ENCODE measurements at regions not wholly inside any gene's neighbourhood (a gene's known extent, or its start where the extent isn't known, plus 50 kb on each side); places are given as distances from the start of the nearest gene placed in this dataset.
A peak's percentile ranks its signal among the peaks of the same experiment; 100 is the strongest.

DNA sequence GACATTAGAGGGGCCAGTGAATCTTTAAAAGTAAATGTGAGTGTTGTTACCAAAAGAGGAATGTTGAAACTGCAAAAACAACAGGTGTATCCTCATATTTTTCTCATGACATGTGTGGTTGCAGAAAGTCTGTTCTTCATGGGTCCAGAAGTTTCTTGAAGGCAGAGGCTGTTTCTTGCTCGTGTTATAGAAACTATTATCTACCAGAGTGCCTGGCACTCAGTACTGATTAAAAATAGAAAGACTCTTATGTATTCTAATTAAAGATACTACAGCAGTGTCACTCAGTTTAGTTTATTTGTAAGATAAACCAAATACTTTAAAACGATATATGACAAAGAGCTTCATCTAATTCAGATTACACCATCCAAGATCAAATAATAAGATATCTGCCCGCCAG, 1864.2 kb upstream of the WWC1 start:
- DNase-seq (ENCODE audit: low read depth in 4 of 4, low spot score in 3 of 4) = no peak

DNA sequence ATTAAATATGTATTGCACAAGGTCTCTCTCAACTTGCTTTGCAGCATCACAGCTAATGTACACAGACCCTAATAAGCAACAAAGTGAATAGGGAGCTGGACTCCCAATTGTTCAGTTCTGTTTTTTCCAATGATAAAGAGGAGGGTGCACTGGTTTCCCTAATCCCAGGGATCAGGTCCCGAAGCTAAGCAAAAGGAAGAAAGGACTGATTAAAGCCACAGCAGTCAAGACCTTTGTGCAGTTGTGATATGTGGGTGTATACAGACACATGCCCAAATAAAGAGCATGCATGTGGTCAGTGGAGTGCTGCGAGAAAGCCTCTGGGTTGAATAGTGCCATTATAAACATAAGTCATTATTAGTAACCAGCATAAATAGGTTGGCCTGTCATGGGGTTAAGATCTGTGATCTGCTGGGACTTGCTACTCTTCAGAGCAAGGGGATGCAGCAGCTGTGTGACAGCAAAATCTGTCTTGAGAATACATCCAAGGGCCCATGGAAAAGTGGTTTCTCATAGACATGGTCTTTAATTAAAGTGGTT, 1863.1 kb upstream of the WWC1 start:
- DNase-seq (ENCODE audit: low read depth in 4 of 4, low spot score in 3 of 4) = no peak

DNA sequence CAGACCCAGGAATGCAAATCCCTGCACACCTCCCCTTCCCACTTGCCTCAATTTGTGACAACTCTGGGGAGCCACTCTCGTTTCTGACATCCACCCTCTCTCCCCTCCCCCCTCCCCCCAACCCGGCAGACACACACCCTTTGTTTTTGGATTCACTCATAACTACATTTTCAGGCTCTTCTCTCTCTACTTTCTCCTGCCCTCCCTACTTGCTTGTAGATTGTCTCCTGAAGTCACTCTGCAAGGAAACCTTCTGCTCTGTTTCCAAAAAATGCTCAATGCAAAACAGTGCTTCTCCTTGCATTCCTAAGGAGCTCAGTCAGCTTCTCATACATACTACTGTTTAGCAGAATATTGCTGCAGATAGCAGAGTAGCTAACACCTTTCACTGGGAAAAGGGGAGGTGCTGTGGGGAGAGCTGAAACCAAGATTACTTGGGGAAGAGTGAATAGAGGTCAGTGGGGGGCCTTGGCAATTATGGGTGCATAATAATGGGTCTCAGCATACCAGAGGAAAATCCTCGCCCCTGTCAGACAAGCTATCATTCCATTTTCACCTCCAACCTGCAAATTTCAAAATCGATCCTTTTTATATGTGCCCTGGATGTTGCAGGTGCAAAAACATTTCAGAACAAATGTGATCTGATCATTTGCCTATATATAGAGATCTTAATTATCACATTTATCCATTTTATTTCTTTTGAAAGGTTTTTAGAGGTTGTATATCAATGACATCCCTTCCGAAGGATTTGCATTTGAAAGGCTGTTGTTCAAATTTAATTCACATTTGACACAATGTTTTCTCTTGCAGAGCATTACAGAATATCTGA, 1860.7 kb upstream of the WWC1 start:
- DNase-seq (ENCODE audit: low read depth in 4 of 4, low spot score in 3 of 4) = no peak

DNA sequence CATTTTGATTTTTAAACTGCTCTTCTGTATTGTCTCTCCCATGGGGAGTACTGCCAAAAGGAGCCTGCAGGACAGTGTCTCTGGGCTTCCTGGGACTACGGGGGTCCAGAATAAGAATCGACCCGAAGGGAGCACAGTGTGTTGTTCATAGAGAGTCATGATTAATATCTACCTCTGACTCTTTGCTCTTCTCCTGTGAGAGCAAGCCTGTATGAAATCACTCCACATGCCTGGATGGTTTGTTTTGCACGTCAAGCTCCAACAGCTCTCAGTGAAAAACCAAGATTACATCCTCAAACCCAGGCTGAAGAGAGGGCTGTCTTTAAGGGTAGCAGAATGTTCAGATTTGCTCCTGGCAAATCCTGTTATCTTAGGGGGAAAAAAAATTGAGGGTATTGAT, 1860.0 kb upstream of the WWC1 start:
- DNase-seq (ENCODE audit: low read depth in 4 of 4, low spot score in 3 of 4) = no peak

DNA sequence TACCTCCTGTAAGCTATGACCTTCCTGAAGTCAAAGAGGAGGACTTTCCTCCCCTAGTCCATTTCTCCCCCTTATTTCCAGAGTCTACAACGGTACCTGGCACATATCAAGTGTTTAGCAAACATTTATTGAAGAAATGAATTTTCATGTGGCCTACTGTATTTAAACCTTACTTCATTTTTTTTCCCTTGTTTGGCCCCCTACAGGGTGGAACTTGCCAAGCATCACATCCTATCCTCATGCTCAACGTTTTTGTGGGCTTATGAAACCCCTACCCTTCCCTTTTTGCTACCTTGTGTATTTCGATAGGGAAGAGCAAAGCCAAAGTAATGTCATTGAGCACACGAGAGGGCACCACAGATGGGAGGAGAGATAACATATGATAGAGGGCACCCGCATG, 1857.8 kb upstream of the WWC1 start:
- no peak for DNase-seq (ENCODE audit: low read depth in 4 of 4, low spot score in 3 of 4)

DNA sequence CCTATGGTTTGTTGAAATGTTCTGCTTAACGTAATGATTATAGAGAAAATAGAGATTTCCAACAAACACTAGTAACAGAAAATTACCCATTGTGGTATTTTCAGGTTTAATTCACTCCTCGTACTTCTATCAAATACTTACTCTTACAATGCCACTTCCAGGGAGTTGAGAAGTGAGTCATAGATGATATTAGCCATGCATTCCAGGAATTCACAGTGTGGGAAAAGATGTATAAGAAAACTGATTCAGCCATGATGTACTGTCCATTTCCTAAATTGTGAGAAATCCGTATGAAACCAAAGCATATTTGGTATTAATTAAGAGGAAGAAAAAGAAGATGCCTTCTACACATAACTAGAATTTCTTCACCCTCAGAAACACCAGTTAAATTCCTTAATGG, 1854.6 kb upstream of the WWC1 start:
- no peak for DNase-seq (ENCODE audit: low read depth in 4 of 4, low spot score in 3 of 4)

DNA sequence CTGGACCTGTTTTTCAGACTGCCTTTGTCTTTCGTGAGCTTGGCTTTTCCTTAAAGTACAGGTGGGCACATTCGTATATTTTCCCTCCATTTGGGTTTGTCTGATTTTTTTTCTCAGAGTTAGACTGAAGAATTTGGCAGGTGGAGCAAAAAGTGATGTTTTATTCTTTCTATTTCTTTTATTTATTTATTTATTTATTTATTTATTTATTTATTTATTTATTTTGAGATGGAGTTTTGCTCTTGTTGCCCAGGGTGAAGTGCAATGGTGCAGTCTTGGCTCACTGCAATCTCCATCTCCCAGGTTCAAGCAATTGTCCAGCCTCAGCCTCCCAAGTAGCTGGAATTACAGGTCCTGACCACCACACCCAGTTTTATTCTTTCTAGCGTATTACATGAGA, 1805.1 kb upstream of the WWC1 start:
- no peak for DNase-seq (ENCODE audit: low read depth in 4 of 4, low spot score in 3 of 4)

DNA sequence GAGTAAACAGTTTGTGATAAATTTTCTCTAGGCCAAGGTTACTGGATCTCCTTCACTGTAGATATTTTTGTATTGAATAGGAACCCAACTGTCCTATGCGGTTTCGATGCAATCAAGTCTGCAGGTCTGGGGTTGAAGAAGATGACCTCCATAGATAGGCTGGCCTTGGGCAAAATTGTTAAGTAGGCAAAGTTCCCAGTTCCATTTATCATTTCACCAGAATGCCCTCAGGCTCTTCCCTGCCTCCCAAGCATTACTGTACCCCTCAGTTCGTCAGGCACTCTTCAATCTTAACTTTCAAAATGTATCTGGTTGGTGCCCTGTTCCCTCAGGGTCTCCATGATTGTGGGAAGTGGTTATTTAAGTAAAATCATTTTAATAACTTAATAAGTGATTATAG, 1802.9 kb upstream of the WWC1 start:
- DNase-seq (ENCODE audit: low read depth in 4 of 4, low spot score in 3 of 4) = no peak

DNA sequence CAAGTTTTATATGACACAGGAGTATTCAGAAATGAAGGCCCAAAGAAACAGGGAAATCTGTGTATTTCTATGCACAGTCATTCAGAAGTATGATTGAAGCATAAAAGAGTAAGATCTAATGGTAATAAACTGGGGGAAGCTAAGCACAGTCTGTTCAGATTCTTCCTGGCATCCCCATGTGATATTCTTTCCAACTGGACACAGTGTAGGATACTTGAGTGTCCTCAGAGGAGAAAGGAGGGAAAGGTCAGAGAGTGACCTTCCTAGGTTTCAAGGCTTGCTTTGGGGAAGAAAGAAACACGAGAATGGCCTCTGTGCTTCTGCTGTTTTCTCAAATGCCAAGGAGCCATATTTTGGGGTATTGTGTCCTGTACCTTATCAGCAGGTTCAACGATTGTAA, 1798.4 kb upstream of the WWC1 start:
- DNase-seq (ENCODE audit: low read depth in 4 of 4, low spot score in 3 of 4) = no peak

DNA sequence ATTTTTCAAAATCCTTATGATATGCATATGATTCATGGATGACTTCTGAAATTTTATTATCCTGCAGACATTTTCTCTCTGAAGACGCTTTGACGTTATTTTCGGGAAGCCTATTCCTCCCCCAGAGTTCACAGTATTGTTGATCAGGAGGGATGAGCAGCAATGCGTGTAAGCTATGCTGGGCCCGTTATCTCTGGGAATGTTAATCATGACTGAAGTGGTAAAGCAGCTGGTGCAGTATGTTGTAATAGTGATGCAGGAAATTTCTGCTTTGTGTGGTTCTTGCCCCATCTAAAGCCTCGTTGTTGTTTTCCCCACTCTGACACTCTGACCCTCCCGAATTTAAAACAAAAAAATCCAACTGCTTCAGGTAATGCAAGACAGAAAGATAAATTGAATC, 1797.8 kb upstream of the WWC1 start:
- DNase-seq (ENCODE audit: low read depth in 4 of 4, low spot score in 3 of 4) = no peak

DNA sequence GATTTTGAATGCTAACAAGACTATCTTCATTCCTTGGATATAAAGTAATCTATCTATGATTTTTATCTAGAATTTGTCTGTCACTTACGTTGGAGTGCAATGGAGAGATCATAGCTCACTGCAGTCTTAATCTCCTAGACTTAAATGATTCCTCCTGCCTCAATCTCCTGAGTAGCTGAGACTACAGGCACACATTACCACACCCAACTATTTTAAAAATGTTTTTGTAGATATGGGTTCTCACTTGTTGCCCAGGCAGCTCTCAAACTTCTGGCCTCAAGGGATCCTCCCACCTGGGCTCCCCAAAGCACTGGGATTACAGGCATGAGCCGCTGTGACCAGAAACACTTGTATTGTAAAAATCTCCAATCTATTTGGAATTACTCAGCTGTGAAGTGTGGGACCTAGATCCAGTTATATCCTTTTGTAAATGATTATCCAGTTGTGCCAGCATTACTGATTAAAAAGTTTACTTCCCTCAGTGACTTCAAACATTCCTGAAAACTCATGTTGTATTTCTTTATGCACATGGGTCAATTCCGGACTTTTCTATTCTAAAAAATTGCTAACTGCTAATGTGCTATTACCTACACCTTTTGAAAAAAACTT, 1793.8 kb upstream of the WWC1 start:
- peak in 1 of 4 donors; percentile 12 for DNase-seq (ENCODE audit: low read depth in 4 of 4, low spot score in 3 of 4)

DNA sequence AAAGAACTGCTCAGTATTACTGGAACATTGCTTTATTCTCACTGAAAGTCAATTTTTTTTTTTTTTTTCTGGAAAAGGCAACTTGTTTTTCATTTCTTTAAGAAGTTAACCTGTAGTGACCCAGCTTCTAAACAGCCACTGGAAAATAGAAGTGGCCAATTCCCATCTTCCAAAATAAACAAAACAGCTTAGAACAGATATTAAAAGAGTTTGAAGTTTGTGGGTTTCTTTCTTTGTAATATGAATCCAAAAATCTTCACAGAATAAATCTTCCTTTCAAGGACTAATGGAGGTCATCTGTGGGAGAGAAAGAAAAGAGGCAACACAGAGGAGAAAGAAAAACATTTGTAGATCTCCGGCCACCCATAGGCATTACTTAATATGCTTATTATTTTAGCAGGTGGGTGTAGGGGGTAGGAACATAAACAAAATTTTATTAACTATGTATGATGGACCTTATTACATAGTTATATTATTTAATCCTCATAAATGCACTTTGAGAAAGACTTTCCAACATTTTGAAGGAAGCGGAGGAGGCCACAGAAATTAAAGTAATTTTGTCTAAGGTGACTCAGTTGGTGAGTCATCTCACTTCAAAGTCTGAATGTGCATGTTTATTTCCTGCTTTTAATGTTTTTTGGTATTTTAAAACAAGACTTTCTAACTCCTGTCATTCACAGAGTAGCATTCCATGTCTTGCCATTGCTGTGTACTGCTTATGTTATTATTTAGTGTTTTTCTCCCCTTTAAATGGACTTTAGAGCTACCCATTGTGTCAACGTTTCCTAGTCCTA, 1791.8 kb upstream of the WWC1 start:
- peak in 2 of 4 donors; percentile 27 to 28 for DNase-seq (ENCODE audit: low read depth in 4 of 4, low spot score in 3 of 4)

DNA sequence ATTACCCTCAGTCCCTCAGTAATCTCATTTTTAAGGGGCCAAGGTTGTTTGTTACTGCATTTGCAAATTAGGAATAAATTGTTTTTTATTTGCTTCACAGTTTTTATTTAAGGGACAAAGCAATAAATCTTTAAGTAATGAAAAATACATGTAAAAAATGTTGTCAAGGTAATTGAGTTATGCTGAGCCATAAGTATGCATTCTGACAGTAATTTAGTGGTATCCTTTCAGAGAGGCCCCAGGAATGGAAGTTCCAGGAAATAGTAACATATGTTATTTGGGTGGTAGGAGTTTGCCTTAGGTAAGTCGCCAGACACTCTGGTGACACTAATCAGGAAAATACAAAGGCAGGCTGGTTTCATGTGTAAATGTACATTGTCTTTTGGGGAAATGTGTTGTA, 1787.9 kb upstream of the WWC1 start:
- no peak for DNase-seq (ENCODE audit: low read depth in 4 of 4, low spot score in 3 of 4)

DNA sequence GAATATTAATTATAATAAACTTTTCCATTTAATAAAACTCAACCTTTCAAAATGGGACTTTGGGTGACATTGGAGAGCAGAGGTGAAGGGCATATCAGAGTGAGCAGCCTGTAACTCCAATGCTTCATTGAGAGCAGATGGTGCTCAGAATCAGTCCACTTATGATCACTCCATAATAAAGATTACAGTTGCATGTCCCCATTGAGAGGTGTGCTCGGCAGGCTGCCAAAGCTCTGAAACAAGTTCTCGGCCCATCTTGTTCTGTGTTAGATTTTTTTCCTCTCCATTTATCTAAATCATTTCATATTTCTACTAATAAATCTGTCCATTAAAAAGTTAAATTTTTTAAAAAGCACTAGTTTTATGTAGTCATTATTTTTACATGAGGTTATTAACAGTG, 1786.4 kb upstream of the WWC1 start:
- no peak for DNase-seq (ENCODE audit: low read depth in 4 of 4, low spot score in 3 of 4)

DNA sequence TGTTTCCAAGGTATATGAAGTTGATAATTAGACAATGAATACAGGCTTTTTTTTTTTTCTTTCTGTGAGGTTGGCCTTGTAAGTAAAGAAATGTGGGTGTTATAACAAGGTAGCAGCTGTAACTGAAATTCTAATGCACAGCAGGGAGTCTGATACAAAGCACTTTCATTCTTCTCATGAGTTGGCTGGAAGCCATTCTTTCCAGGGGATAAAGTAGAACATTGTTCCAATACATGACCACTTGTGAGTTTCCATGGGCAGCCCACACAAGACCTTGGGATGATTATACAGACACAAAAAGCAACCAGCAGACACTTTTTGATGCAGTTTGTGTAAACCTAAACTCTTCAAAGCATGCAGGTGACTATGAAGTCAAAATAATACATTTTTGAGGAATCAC, 1785.9 kb upstream of the WWC1 start:
- DNase-seq (ENCODE audit: low read depth in 4 of 4, low spot score in 3 of 4) = no peak

DNA sequence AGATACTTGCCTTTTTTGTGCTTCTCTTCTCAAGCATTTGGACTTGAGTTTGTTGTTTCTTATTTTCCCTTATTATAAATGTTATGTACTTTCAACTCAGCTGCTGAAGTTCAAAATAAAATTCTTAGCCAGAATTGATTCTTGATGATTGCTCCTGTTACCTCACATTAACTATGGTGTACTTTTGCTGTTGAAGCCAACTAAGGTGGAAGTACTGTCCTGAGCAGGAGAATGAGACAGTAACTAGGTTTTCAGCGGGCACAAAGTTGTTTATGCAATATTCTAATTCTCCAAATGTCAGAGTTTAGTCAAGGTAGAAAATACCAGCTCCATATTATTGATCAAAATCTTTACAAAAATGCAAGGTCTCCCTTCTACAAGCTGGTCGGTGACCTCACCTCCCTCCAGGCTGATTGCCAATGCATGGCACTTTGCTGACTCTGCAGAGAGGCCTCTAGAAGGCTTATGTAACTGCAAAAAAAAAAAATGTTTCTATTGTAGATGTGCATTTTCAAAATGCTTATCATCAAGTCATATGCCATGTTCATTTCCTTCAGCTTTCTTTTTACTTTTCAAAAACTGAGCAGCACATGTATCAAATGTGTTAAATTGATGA, 1783.5 kb upstream of the WWC1 start:
- no peak for DNase-seq (ENCODE audit: low read depth in 4 of 4, low spot score in 3 of 4)

DNA sequence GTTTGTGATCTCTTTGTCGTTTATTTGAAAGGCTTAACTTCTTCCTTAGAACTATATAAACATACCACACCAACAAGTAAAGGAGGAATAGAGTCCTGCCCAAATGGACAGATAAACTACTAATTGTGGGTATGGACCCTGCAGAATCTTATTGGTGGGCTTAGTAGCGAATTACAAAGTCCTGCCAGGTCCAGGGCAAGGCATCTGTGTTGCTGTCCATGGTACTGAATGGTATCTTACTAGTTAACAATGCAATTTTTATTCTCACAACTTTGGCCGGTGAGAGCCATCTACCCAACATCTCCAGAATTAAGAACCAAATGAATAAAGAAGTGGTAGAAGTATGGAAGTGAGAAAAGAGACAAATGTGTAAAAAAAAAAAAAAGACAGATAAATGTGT, 1782.4 kb upstream of the WWC1 start:
- DNase-seq (ENCODE audit: low read depth in 4 of 4, low spot score in 3 of 4) = peak in 2 of 4 donors; percentile 36 to 42

DNA sequence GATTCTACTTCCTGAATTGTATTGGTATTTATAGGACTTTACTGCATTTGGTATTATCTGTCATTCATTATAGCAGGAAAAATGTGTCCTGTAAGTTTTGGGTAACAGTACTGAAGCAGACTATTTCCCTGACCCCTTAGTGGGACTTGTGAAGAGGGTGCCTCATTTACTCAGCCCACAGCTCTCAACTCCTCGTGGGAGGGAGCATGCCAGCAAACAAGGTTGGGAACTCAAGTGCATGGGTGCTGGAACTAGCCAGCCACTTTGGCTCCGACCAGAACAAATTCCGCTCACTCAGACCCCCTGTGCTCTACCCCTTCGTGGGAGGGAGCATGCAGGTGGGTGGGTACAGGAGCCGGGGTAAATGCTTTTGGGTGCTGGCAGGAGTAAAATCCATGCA, 1773.5 kb upstream of the WWC1 start:
- no peak for DNase-seq (ENCODE audit: low read depth in 4 of 4, low spot score in 3 of 4)

DNA sequence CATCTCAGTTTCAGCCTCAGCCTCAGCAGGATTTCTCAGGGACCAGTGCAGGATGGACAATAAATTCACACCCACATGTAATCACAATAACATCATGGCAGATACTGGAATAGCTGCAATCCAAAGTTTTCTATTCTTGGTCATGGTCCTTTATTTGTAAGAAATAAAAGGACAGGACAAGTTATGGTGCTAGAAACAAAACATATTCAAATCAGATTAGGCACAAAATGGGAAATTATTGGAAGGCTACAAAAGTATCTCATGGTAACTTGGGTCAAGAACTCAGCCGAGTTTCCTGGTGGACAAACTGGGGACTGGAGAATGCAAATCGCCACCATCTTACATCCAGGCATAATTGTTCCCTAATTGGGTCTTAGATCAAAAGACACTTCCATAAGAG, 1768.2 kb upstream of the WWC1 start:
- DNase-seq (ENCODE audit: low read depth in 4 of 4, low spot score in 3 of 4) = no peak

DNA sequence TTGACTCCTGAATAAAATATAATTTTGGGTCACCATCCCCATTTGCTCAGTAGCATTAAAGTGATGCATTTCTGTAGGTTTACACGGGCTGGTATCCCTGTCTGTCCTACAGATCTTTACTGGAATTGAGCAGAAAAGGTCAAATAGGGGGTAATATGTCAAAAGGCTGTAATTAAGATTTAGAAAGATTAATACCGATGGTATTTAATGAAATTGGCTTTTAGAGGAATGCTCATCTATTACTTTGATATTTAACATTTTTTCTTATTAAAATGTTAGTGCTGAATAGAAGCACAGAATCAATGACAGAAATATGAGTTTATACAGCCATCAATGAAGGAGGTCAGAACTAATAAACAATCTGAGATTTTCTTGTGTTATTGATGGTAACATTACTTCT, 1762.2 kb upstream of the WWC1 start:
- no peak for DNase-seq (ENCODE audit: low read depth in 4 of 4, low spot score in 3 of 4)
